T47D (cell line): ENCODE measurements at regions not wholly inside any gene's neighbourhood (a gene's known extent, or its start where the extent isn't known, plus 50 kb on each side); places are given as distances from the start of the nearest gene placed in this dataset.
A peak's percentile ranks its signal among the peaks of the same experiment; 100 is the strongest.

Experiments
- DNase-seq, 2 experiments: peaks; one replicate each; pipeline versions ENCODE4 v3.0.0 to v3.0.0-alpha.2; 2011 to 2012; ENCODE audit warnings: low read depth in 1 of 2, low spot score in 1 of 2
- JUND ChIP-seq: IDR thresholded peaks from 2 replicates; pipeline ENCODE4 v1.6.1; 2012; ENCODE audit warnings: low read depth
- in situ Hi-C: cut with HindIII; loops from 2 replicates; pipeline ENCODE4 v1.10.0; 2016; ENCODE audit warnings: low sequenced_read_pairs, low pct_unique_long_range_greater_than_20kb

GRCh38 chr11:20311444-20311843 is 52.1 kb upstream of the HTATIP2 start:
- in situ Hi-C loops, result no loop called here
- DNase-seq, result no peak
- TF ChIP-seq JUND, result no peak

GRCh38 chr11:20310596-20311394 is 52.7 kb upstream of the HTATIP2 start:
- in situ Hi-C loops, result no loop called here
- TF ChIP-seq JUND, result no peak
- no peak for DNase-seq

GRCh38 chr11:20310137-20310536 is 53.4 kb upstream of the HTATIP2 start:
- TF ChIP-seq JUND, result no peak
- DNase-seq, result no peak
- in situ Hi-C loops, result no loop called here

- DNase-seq, result no peak
- in situ Hi-C loops, result no loop called here
- TF ChIP-seq JUND, result no peak
Measured at GRCh38 chr11:20309231-20310025, 54.1 kb upstream of the HTATIP2 start.

- TF ChIP-seq JUND, result no peak
- no peak for DNase-seq
- in situ Hi-C loops, result no loop called here
Measured at GRCh38 chr11:20308601-20309000, 54.9 kb upstream of the HTATIP2 start.

GRCh38 chr11:20303391-20303965 is 60.0 kb upstream of the HTATIP2 start:
- no peak for DNase-seq
- in situ Hi-C loops, result no loop called here
- TF ChIP-seq JUND, result no peak

- in situ Hi-C loops, result no loop called here
- no peak for TF ChIP-seq JUND
- no peak for DNase-seq
Measured at GRCh38 chr11:20293992-20294391, 69.5 kb upstream of the HTATIP2 start.

GRCh38 chr11:20293531-20293930 is 70.0 kb upstream of the HTATIP2 start:
- no peak for TF ChIP-seq JUND
- no peak for DNase-seq
- in situ Hi-C loops, result no loop called here

GRCh38 chr11:20289732-20290131 is 73.8 kb upstream of the HTATIP2 start:
- in situ Hi-C loops, result no loop called here
- DNase-seq, result no peak
- no peak for TF ChIP-seq JUND

- no peak for TF ChIP-seq JUND
- in situ Hi-C loops, result no loop called here
Measured at GRCh38 chr11:20283475-20283874, 80.0 kb upstream of the HTATIP2 start.

GRCh38 chr11:20278727-20279126 is 84.8 kb upstream of the HTATIP2 start:
- TF ChIP-seq JUND, result no peak
- DNase-seq, result peak; percentile 20 to 51
- in situ Hi-C loops, result no loop called here

More at GRCh38 chr11:20283475-20283874, 80.0 kb upstream of the HTATIP2 start:
- DNase-seq, result no peak

- no peak for DNase-seq
- in situ Hi-C loops, result no loop called here
- TF ChIP-seq JUND, result no peak
Measured at GRCh38 chr11:20277014-20277413, 86.5 kb upstream of the HTATIP2 start.
